SK-N-SH (cell line): ENCODE measurements at regions not wholly inside any gene's neighbourhood (a gene's known extent, or its start where the extent isn't known, plus 50 kb on each side); places are given as distances from the start of the nearest gene placed in this dataset.

Source experiments
- CTCF ChIA-PET: fragments of 300-600, 350-600 bp; formaldehyde crosslinking; extraction: SDS; loops from one replicate; lab custom pipeline; 2021; lab: Yijun Ruan, JAX
- POLR2A ChIA-PET: fragments of 350-600 bp; sonication (Branson Sonifier 250); formaldehyde crosslinking; extraction: SDS; loops from one replicate; lab custom pipeline; 2020; ENCODE audit warnings: antibody characterized with exemption, inconsistent platforms; lab: Yijun Ruan, JAX
- DNase-seq: peaks from one replicate; pipeline ENCODE4 v3.0.0; 2012
- H2AFZ ChIP-seq: fragments of 200-600 bp; sonication (generic); 2 replicates; pipeline ENCODE4 v1.8.1; 2016; ENCODE audit warnings: antibody characterized with exemption, mild to moderate bottlenecking, low read depth
- H3F3A ChIP-seq: fragments of 200-600 bp; sonication (generic); replicated peaks from 2 replicates; pipeline ENCODE3; 2016; ENCODE audit warnings: antibody characterized with exemption, mild to moderate bottlenecking; ENCODE audit not compliant: insufficient read depth
- H3K27ac ChIP-seq, 2 experiments: fragments of 200-500 bp in 1 of 2; fragments of 200-600 bp in 1 of 2; sonication (Bioruptor generic) in 1 of 2; sonication (generic), shearing (Covaris generic) in 1 of 2; 2 replicates each; pipeline versions ENCODE4 v1.5.1 to v1.6.1; 2014 to 2016; ENCODE audit warnings: low read depth in 2 of 2, inconsistent platforms in 1 of 2, low read length in 1 of 2, mild to moderate bottlenecking in 1 of 2, mixed read lengths in 1 of 2
- H3K27me3 ChIP-seq: fragments of 200-600 bp; sonication (generic), shearing (Covaris generic); 2 replicates; pipeline ENCODE4 v1.6.1; 2016; ENCODE audit warnings: mixed run types; ENCODE audit not compliant: insufficient read depth
- H3K36me3 ChIP-seq, 2 experiments: fragments of 200-500 bp in 1 of 2; fragments of 200-600 bp in 1 of 2; sonication (Bioruptor generic) in 1 of 2; sonication (generic) in 1 of 2; replicated peaks in 1 of 2; 2 replicates each; pipeline versions ENCODE3 to v1.5.1; 2014 to 2016; ENCODE audit warnings: low read length in 1 of 2, mild to moderate bottlenecking in 1 of 2; ENCODE audit not compliant: insufficient read depth in 2 of 2, control insufficient read depth in 1 of 2
- H3K4me1 ChIP-seq, 2 experiments: fragments of 200-500 bp in 1 of 2; fragments of 200-600 bp in 1 of 2; sonication (Bioruptor generic) in 1 of 2; sonication (generic), shearing (Covaris generic) in 1 of 2; 2 replicates each; pipeline versions ENCODE4 v1.5.1 to v1.6.1; 2014 to 2016; ENCODE audit warnings: low read depth in 1 of 2, low read length in 1 of 2, mixed run types in 1 of 2; ENCODE audit not compliant: insufficient read depth in 2 of 2, control insufficient read depth in 1 of 2
- H3K4me2 ChIP-seq: fragments of 200-600 bp; sonication (generic), shearing (Covaris generic); 2 replicates; pipeline ENCODE4 v1.6.1; 2017; ENCODE audit warnings: mixed run types
- H3K4me3 ChIP-seq, 2 experiments: fragments of 200-500 bp in 1 of 2; fragments of 200-600 bp in 1 of 2; sonication (Bioruptor generic) in 1 of 2; sonication (generic), shearing (Covaris generic) in 1 of 2; 2 replicates each; pipeline versions ENCODE4 v1.5.1 to v1.8.1; 2014 to 2016; ENCODE audit warnings: low read depth in 2 of 2, inconsistent platforms in 1 of 2, low read length in 1 of 2, mild to moderate bottlenecking in 1 of 2, mixed read lengths in 1 of 2, moderate library complexity in 1 of 2
- H3K79me2 ChIP-seq: fragments of 200-600 bp; sonication (generic); 2 replicates; pipeline ENCODE4 v1.8.1; 2017; ENCODE audit warnings: mild to moderate bottlenecking; ENCODE audit not compliant: insufficient read depth
- H3K9ac ChIP-seq: fragments of 200-600 bp; sonication (generic); 2 replicates; pipeline ENCODE4 v1.6.1; 2017; ENCODE audit warnings: mixed run types
- H3K9me2 ChIP-seq: fragments of 200-600 bp; sonication (generic); 2 replicates; pipeline ENCODE4 v1.6.1; 2017; ENCODE audit warnings: mixed run types
- H3K9me3 ChIP-seq: fragments of 200-600 bp; sonication (generic); 2 replicates; pipeline ENCODE4 v1.6.1; 2017; ENCODE audit warnings: mixed run types, mild to moderate bottlenecking, moderate library complexity
- H4K20me1 ChIP-seq: fragments of 200-600 bp; sonication (generic); 2 replicates; pipeline ENCODE4 v1.6.1; 2017; ENCODE audit warnings: mild to moderate bottlenecking, mixed run types; ENCODE audit not compliant: insufficient read depth
- ELF1 ChIP-seq: IDR thresholded peaks from 2 replicates; pipeline ENCODE4 v1.4.0; 2012
- FOSL2 ChIP-seq: IDR thresholded peaks from 2 replicates; pipeline ENCODE4 v1.4.0; 2012; ENCODE audit warnings: low read depth, mild to moderate bottlenecking, moderate library complexity, borderline replicate concordance
- FOXJ3 ChIP-seq: sonication (generic); formaldehyde crosslinking; IDR thresholded peaks from 2 replicates; pipeline ENCODE4 v1.5.1; 2020; ENCODE audit warnings: mild to moderate bottlenecking, missing genetic modification reagents
- FOXM1 ChIP-seq: IDR thresholded peaks from 2 replicates; pipeline ENCODE4 v1.4.0; 2012; ENCODE audit warnings: low read depth, mild to moderate bottlenecking
- GABPA ChIP-seq: IDR thresholded peaks from 2 replicates; pipeline ENCODE4 v1.4.0; 2012; ENCODE audit warnings: low read depth, mild to moderate bottlenecking
- MEF2A ChIP-seq: IDR thresholded peaks from 2 replicates; pipeline ENCODE4 v1.4.0; 2012; ENCODE audit warnings: low read depth, borderline replicate concordance
- PBX3 ChIP-seq: IDR thresholded peaks from 2 replicates; pipeline ENCODE4; 2012
- RAD21 ChIP-seq: IDR thresholded peaks from 2 replicates; pipeline ENCODE4 v1.6.1; 2012; ENCODE audit warnings: mild to moderate bottlenecking, low read length
- RCOR1 ChIP-seq: fragments of 150-350 bp; IDR thresholded peaks from 2 replicates; pipeline ENCODE4 v1.6.1; 2017; ENCODE audit warnings: antibody characterized with exemption, low read length
- RFX5 ChIP-seq: IDR thresholded peaks from 2 replicates; pipeline ENCODE4 v1.6.1; 2012; ENCODE audit warnings: mild to moderate bottlenecking, improper control_type of control experiment, low read length
- RXRA ChIP-seq: IDR thresholded peaks from 2 replicates; pipeline ENCODE4 v1.4.0; 2012; ENCODE audit warnings: low read depth, mild to moderate bottlenecking, borderline replicate concordance
- TAF1 ChIP-seq: IDR thresholded peaks from 2 replicates; pipeline ENCODE4 v1.6.1; 2012; ENCODE audit warnings: low read depth, mild to moderate bottlenecking, low read length, moderate library complexity, borderline replicate concordance
- TEAD4 ChIP-seq: IDR thresholded peaks from 2 replicates; pipeline ENCODE4 v1.4.0; 2012; ENCODE audit warnings: mild to moderate bottlenecking, borderline replicate concordance; ENCODE audit not compliant: insufficient read depth
- YY1 ChIP-seq: IDR thresholded peaks from 2 replicates; pipeline ENCODE4 v1.4.0; 2012; ENCODE audit warnings: low read depth, mild to moderate bottlenecking
- ZBTB33 ChIP-seq: IDR thresholded peaks from 2 replicates; pipeline ENCODE4 v1.4.0; 2012; ENCODE audit warnings: low read depth, borderline replicate concordance
- WGBS: methylation state at CpG from one replicate; pipeline ENCODE4 v1.1.6; 2017; ENCODE audit warnings: low lambda C conversion rate; 5-methylcytosine and 5-hydroxymethylcytosine counted together
- TF ChIP-seq, protein P1 (sequence below): fragments of 200-600 bp; sonication (generic); IDR thresholded peaks from 2 replicates; pipeline ENCODE4 v1.6.1; 2017; ENCODE audit warnings: antibody characterized with exemption, mild to moderate bottlenecking, moderate library complexity

GRCh38 chr9:14031810-14032209 lies 282.1 kb downstream of the NFIB start:
- TF ChIP-seq PBX3 (no peak), RCOR1 (no peak), GABPA (no peak), YY1 (no peak), FOXM1 (no peak)
- H3K9me3 ChIP-seq, result no peaks in the 10 kb centered on the region
- no peak overlapping the region for H3K4me2 ChIP-seq
- H3K4me3 ChIP-seq, result no peak overlapping the region
- no peaks in the 10 kb centered on the region for H3K27me3 ChIP-seq
- H3F3A ChIP-seq, result no peaks in the 10 kb centered on the region
- CTCF ChIA-PET, result no interaction called here
- H3K27ac ChIP-seq, result no peak overlapping the region
- H2AFZ ChIP-seq, result no peak overlapping the region
- H3K79me2 ChIP-seq, result no peaks in the 10 kb centered on the region
- no peaks in the 10 kb centered on the region for H3K36me3 ChIP-seq
- no peak overlapping the region for H3K9ac ChIP-seq
- no peaks in the 10 kb centered on the region for H3K9me2 ChIP-seq
- no peak for DNase-seq
- POLR2A ChIA-PET, result no interaction called here
- 100% methylated on average over 3 of the region's 3 CpGs for WGBS
- H4K20me1 ChIP-seq, result no peaks in the 10 kb centered on the region
- peaks cover 0 to 4% of the 10 kb centered on the region in 2 experiments; a peak in 2 of 4 replicates for H3K4me1 ChIP-seq

DNA sequence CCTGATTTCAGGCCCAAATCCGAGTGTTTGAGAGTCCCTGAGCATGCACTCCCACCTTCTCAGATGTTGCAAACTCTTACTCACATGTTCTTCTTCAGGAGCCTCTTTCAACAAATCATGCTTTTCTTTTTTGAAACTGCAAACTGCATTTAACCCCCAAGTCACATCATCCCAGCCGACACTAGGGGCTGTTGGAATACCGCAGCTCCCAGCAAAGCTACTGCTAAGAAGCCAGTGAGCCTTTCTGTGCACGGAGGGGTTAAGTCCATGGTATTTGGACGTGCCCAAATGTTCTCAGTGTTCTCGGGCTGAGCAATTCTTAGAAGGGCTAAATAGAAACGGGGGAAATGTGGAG lies 282.9 kb downstream of the NFIB start:
- H3K4me3 ChIP-seq, result no peak overlapping the region
- no peak overlapping the region for H3K4me2 ChIP-seq
- no peaks in the 10 kb centered on the region for H4K20me1 ChIP-seq
- H3F3A ChIP-seq, result no peaks in the 10 kb centered on the region
- H2AFZ ChIP-seq, result no peak overlapping the region
- 91% methylated on average over 7 of the region's 7 CpGs for WGBS
- H3K27me3 ChIP-seq, result no peaks in the 10 kb centered on the region
- no peak overlapping the region; a peak in 1 of 4 replicates for H3K27ac ChIP-seq
- no peaks in the 10 kb centered on the region for H3K36me3 ChIP-seq
- no peak overlapping the region for H3K9ac ChIP-seq
- no peak for DNase-seq
- TF ChIP-seq RXRA (no peak), RCOR1 (no peak), YY1 (no peak), GABPA (no peak), TAF1 (no peak), FOSL2 (no peak), FOXM1 (no peak), ELF1 (no peak), TEAD4 (no peak), PBX3 (no peak), FOXJ3 (no peak), RAD21 (no peak), RFX5 (no peak), ZBTB33 (no peak), MEF2A (no peak)
- TF ChIP-seq, protein P1, sequence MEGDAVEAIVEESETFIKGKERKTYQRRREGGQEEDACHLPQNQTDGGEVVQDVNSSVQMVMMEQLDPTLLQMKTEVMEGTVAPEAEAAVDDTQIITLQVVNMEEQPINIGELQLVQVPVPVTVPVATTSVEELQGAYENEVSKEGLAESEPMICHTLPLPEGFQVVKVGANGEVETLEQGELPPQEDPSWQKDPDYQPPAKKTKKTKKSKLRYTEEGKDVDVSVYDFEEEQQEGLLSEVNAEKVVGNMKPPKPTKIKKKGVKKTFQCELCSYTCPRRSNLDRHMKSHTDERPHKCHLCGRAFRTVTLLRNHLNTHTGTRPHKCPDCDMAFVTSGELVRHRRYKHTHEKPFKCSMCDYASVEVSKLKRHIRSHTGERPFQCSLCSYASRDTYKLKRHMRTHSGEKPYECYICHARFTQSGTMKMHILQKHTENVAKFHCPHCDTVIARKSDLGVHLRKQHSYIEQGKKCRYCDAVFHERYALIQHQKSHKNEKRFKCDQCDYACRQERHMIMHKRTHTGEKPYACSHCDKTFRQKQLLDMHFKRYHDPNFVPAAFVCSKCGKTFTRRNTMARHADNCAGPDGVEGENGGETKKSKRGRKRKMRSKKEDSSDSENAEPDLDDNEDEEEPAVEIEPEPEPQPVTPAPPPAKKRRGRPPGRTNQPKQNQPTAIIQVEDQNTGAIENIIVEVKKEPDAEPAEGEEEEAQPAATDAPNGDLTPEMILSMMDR, result no peak
- ChIA-PET CTCF (no interaction called here), POLR2A (no interaction called here)
- no peaks in the 10 kb centered on the region for H3K9me3 ChIP-seq
- no peaks in the 10 kb centered on the region for H3K79me2 ChIP-seq
- no peaks in the 10 kb centered on the region for H3K9me2 ChIP-seq
- peaks cover 0 to 4% of the 10 kb centered on the region in 2 experiments; a peak in 2 of 4 replicates for H3K4me1 ChIP-seq
